ENCODE measurements at regions not wholly inside any gene's neighbourhood (a gene's known extent, or its start where the extent isn't known, plus 50 kb on each side); places are given as distances from the start of the nearest gene placed in this dataset.

DNA sequence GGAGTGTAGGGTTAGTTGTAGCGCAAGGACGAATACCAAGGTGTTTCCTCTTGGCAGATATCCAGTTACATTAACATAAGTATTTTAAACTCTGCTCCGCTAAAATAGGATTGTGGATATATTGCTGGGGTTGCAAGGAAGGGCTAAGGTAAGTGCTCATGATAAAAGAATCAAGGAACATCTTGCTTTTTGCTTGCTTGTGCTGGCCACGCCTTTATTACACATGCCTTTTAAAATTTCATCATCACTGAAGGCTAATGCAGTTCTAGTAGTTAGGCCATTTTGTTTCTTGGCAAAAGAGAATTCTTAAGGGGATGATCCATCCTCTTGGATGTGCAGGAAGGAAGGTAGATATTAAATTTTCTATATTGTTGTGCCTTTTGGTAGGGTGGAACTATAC is 415.6 kb upstream of the TPM1 start:
- TF ChIP-seq POLR2A (IDR thresholded peaks at IDR 0.05), result no peak
- TF ChIP-seq, protein P1, sequence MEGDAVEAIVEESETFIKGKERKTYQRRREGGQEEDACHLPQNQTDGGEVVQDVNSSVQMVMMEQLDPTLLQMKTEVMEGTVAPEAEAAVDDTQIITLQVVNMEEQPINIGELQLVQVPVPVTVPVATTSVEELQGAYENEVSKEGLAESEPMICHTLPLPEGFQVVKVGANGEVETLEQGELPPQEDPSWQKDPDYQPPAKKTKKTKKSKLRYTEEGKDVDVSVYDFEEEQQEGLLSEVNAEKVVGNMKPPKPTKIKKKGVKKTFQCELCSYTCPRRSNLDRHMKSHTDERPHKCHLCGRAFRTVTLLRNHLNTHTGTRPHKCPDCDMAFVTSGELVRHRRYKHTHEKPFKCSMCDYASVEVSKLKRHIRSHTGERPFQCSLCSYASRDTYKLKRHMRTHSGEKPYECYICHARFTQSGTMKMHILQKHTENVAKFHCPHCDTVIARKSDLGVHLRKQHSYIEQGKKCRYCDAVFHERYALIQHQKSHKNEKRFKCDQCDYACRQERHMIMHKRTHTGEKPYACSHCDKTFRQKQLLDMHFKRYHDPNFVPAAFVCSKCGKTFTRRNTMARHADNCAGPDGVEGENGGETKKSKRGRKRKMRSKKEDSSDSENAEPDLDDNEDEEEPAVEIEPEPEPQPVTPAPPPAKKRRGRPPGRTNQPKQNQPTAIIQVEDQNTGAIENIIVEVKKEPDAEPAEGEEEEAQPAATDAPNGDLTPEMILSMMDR (IDR thresholded peaks at IDR 0.05), result no peak
